OCI-LY1 (cell line): ENCODE measurements at regions not wholly inside any gene's neighbourhood (a gene's known extent, or its start where the extent isn't known, plus 50 kb on each side); places are given as distances from the start of the nearest gene placed in this dataset.

Source experiments
- EZH2 ChIP-seq: fragments of 200-600 bp; sonication (generic), shearing (Covaris generic); IDR thresholded peaks from 2 replicates; pipeline ENCODE4 v1.8.0; 2017; ENCODE audit warnings: borderline replicate concordance, mixed run types, mild to moderate bottlenecking, antibody characterized with exemption, low read length, moderate library complexity, mixed read lengths
- TF ChIP-seq, protein P1 (sequence below): fragments of 200-600 bp; sonication (generic), shearing (Covaris generic); IDR thresholded peaks from 2 replicates; pipeline ENCODE4 v1.5.1; 2017; ENCODE audit warnings: mild to moderate bottlenecking, antibody characterized with exemption, low read length, moderate library complexity, mixed read lengths

DNA sequence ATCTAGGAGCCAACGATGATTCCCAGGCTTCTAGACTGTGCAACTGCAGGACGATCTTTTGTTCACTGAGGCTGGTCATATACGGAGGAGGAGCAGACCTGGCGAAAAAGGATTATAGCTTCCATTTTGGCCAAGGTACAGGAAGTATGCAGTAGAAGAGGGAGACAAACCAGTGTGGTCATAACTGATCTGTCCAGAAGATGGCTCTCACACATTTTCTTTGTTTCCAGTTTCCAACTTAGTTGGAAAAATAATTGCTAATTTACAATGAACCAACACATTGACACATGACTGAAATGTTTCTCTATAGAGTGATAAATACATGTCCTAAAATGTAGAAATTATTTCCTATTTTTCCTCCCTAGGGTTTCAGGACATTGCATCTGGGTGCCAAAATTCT is 364.1 kb upstream of the BTBD3 start:
- TF ChIP-seq, protein P1, sequence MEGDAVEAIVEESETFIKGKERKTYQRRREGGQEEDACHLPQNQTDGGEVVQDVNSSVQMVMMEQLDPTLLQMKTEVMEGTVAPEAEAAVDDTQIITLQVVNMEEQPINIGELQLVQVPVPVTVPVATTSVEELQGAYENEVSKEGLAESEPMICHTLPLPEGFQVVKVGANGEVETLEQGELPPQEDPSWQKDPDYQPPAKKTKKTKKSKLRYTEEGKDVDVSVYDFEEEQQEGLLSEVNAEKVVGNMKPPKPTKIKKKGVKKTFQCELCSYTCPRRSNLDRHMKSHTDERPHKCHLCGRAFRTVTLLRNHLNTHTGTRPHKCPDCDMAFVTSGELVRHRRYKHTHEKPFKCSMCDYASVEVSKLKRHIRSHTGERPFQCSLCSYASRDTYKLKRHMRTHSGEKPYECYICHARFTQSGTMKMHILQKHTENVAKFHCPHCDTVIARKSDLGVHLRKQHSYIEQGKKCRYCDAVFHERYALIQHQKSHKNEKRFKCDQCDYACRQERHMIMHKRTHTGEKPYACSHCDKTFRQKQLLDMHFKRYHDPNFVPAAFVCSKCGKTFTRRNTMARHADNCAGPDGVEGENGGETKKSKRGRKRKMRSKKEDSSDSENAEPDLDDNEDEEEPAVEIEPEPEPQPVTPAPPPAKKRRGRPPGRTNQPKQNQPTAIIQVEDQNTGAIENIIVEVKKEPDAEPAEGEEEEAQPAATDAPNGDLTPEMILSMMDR = peak; percentile 11; the same call in 1 of the 2 replicates
- no peak for TF ChIP-seq EZH2
